GM19328 (cell line): ENCODE measurements at regions not wholly inside any gene's neighbourhood (a gene's known extent, or its start where the extent isn't known, plus 50 kb on each side); places are given as distances from the start of the nearest gene placed in this dataset.
"Not testable (repeated sequence)": the region's sequence is repeated elsewhere in the genome, so short reads cannot be mapped to it uniquely, and the experiment has no call there.

Source experiments
- ATAC-seq: cut with Tn5 transposase; IDR thresholded peaks from one replicate; pipeline ENCODE4 v1.9.1; 2021; ENCODE audit warnings: mild to moderate bottlenecking, moderate library complexity; ENCODE audit not compliant: unreplicated experiment

DNA sequence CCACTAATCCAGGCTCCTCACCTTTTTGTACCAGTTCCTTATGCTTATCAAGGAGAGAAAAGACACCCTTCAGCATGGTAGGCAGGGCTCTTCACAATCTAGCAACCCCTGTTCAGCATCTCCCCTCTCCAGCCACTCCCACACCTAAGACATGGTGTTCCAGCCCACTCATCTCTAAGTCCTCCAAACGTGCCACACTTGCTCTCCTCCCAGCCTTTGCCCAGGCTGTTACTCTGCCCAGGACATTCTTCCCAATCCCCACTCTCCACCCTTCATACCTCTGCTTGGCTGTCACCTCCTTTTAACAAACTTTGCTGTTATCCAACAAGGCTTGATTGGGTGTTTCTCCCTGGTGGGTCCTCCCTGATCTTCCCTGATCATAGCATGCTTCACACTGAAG, 270.6 kb upstream of the CHAC2 start:
- ATAC-seq: no peak

DNA sequence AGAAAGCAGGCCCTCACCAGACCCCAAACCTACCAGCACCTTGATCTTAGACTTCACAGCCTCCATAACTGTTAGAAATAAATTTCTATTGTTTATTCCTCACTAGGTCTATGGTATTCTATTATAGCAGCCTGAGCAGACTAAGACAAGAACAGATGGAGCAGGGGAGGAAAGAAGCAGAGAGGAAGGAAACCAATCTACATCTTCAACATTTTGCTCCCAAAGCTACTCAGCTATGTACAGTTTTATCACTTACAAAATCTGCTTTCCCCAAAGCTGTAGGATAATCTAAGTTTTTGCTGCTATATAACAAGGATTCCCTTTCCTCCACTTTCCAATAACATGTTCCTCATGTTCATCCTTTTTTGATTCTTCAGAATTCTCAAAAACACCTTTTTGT, 274.4 kb upstream of the CHAC2 start:
- no peak for ATAC-seq

GRCh38 chr2:53490659-53491058, 276.9 kb upstream of the CHAC2 start:
- ATAC-seq: no peak

GRCh38 chr2:53486185-53486899, 281.3 kb upstream of the CHAC2 start:
- ATAC-seq: not testable (repeated sequence)

DNA sequence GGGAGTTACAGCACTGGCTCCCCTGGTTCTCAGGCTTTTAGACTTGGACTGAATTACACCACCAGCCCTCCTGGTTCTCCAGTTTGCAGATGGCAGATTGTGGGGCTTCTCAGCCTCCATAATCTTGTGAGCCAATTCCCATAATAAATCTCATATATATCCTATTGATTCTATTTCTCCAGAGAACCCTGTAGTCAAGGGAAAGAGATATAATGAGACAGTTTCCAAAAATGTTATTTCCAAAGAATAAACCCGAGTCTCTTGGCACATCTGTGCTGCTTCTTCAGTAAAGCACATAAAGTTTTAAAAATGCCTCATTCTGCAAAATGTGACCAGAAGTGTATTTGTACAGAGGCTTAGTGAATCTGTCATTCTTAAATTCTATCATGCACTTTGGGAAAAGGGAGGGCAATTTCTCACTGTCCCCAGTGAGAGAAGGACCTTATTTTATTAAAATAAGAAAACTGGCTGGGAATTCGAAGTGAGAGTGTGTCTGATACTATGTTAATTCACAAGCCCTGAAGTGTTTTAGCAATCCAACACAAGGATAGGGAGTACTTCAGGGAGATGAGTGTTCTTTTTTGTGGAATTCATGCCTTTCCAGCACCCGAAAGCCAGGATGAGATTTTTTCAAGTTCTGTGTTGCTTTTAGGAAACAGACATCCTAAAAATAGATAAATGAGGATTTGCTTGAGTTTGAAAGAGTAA, 282.4 kb upstream of the CHAC2 start:
- no peak for ATAC-seq

DNA sequence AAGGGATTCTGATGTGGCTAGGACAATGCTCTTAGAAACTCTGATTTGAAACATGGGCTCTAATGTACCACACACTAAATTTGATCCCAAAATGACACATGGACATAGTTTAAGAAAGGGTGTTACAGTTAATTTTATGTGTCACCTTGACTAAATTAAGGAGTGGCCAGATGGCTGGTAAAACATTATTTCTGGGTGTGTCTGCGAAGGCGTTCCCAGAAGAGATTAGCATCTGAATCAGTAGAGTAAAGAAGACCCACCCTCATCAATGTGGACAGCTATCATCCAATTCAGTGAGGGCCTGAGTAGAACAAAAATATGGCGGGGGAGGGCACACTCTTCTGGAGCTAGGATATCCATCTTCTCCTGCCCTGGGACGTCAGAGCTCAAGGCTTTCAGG, 283.1 kb upstream of the CHAC2 start:
- ATAC-seq: no peak

GRCh38 chr2:53477517-53477916, 290.1 kb upstream of the CHAC2 start:
- no peak for ATAC-seq

GRCh38 chr2:53476834-53477233, 290.8 kb upstream of the CHAC2 start:
- no peak for ATAC-seq

GRCh38 chr2:53475766-53476165, 291.8 kb upstream of the CHAC2 start:
- ATAC-seq: no peak

- ATAC-seq: no peak
Measured at GRCh38 chr2:53475321-53475720, 292.3 kb upstream of the CHAC2 start.

DNA sequence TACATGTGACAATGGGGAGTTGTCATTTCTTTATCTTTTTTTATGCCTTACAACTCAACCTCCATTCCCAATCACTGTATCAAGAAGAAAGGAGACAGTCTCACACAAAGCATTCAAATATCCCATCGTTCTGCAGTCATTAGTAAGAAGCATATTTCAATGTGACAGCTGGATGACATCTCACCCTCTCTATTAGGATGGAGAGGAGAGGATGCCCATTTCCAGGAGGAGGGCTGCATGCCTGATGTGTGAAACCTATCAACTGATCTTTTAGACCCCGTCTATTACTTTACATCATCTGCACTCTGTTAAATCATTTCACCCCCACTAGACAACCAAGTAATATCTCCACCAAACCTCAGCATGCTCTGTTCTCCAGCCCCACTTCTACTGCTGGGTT, 292.7 kb upstream of the CHAC2 start:
- ATAC-seq: no peak

DNA sequence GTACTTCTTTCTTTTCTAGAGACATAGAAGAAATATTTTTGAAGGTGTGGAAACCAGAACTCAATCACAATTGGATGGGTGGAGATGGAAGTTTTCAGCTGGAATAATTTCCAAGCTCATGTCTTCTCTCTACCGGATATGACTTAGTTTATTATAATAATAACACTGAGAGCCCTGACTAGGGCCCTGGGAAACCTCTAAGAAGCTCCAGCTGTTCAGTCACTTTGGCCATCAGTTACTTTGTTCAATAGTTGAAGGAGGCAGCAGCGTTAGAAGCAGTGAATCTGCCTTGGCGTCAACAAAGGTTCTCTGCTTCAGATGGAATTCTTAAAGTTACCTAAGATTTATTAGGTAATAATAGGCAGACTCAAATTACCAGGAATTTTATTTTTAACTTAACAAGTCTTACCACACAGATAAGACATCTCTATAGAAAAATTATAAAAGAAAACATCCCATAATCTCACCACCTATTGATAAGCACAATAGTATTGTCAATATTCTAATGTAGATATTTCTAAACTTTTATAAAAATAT, 293.8 kb upstream of the CHAC2 start:
- no peak for ATAC-seq

DNA sequence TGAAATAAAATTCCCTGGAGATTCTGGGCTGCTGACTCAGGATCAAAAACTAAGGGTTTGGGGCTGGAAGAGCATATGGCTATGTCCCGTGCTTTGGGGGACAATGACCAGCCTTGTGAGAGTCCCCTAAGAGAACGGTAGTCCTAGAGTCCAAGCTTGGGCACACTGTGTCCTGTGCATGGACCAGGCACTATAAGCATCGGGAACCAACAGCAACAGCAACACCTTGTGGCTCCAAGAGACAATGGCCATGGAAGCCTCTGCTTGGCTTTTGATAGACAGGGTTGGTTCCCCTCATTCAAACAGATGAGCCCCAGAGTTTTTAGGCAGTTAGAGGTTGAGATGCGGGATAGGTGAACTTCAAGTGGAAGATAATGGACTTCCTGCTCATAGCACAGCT, 294.4 kb upstream of the CHAC2 start:
- ATAC-seq: no peak

DNA sequence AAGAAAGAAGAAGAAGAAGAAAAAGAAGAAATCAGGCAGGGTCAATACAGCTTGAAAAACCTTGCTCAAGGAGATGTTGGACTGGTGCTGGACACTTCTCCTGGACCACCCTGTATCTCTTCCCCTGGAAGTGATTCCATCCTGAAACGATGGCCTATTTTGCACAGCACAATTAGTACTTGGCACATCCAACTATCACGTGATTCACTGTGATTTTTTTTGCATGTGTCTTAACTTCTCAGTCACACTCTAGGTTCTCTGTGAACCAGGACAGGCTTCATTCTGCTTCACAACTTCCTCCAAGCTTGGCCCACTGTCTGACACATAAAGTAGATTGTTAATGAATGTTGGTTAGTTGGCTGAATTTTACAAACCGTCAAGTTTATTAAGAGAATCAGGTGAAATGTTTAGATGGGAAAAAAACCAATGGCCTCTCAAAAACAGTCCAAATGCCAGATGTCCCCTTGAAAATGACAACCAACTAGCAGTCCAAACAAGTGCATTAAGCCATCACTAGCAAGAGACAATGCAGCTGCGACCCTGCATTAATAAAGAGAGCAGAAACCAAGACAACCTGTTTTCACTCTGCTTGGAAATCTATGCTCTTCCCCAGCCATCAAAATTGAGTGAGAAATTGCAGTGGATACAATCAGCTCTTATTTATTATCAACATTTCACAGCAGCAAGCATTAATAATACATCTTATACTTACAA, 300.0 kb upstream of the CHAC2 start:
- no peak for ATAC-seq

GRCh38 chr2:53463806-53464726, 303.5 kb upstream of the CHAC2 start:
- ATAC-seq: no peak

GRCh38 chr2:53460937-53461336, 306.7 kb upstream of the CHAC2 start:
- ATAC-seq: no peak

DNA sequence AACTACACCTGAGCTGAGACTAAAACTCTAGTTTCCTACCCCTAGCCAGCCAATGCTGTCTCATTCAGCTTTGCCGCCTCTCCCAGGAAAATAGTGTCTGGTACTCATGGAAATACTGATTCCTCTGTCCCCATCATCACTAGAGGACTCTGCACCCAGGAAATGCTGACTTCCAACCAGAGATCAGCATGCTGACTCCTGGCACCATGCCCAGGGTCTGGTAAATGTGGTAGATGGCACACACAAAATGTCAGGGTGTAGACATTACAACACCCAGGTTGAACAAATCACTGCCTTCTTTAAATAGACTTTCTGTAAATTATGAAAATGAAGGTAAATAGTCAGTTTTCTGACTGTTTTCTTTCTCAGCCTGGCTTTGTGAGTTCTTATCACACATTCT, 307.3 kb upstream of the CHAC2 start:
- no peak for ATAC-seq

DNA sequence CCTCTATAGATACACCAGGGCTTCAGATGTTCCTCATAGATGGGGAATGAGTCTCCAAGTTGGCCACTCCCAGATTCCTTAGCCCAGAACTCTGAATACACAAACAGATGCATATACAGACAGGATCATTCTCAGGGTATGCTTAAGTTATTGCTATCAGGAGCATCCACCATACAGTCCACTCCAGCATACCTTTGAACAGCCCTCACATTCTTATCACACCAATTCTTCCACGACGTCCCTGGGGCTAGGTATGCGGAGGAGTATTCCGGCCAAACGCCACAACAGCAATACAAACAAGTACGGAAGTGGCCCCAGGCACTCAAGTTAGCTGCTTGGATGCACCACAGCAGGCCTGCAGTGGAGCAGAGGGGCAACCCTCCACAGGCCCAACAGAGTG, 312.5 kb upstream of the CHAC2 start:
- no peak for ATAC-seq

GRCh38 chr2:53452957-53453748, 314.5 kb upstream of the CHAC2 start:
- ATAC-seq: no peak

- no peak for ATAC-seq
Measured at GRCh38 chr2:53452400-53452799, 315.2 kb upstream of the CHAC2 start.
